8988T (cell line): ENCODE measurements at regions not wholly inside any gene's neighbourhood (a gene's known extent, or its start where the extent isn't known, plus 50 kb on each side); places are given as distances from the start of the nearest gene placed in this dataset.
"Not testable (repeated sequence)": the region's sequence is repeated elsewhere in the genome, so short reads cannot be mapped to it uniquely, and the experiment has no call there.

Source experiments
- DNase-seq: peaks from one replicate; pipeline ENCODE4 v3.0.0; 2011

DNA sequence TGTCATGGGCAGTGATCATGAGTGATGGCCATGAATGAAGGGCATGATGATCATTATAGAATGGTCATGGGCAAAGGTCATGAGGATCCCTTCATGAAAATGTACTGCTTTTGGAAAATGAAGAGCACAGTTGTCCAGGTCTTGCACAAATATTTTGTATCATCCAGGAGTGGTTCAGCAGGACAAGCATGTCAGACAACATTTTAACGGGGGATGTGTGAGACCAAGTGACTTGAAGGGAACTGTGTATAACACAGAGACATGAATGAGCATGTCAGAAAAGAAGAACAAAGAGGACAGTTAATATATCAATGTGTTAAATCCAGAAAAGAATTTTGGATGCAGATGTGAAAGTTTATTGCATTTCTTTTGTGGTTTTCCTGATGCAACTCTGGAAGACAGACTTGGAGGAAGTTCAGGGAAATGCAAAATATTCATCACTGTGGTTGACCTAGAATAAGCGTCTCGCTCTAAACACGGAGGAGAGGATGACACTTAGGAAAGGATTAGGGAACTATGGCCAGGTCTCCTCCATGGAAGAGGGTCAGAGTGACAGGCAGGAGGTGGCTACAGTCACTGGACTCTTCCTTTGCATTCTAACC, 116.1 kb upstream of the IRX4 start:
- no peak for DNase-seq

- DNase-seq: no peak
Measured at GRCh38 chr5:1998348-1998669, 115.6 kb upstream of the IRX4 start.

GRCh38 chr5:1997640-1998347, 115.1 kb upstream of the IRX4 start:
- DNase-seq: no peak

DNA sequence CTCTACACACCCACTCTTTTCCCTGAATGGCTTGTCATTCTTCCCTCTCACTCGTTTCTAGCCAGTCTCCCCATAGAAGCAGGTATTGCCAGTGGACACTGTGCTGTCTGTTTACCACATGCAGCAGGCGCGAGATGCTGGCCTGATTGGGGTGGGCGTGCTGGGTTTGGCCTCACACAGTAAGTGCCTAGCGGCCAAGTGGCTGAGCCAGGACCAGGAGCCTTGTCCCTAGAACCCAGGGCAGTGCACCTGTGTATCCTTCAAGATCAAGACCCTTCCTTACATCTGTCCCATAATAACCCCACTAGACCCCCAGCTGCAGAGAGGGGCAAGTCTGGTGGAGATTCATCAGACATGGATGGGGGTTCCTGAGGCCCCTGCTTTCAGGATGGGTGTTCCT, 112.8 kb upstream of the IRX4 start:
- DNase-seq: no peak

- no peak for DNase-seq
Measured at GRCh38 chr5:1987471-1987870, 104.7 kb upstream of the IRX4 start.

DNA sequence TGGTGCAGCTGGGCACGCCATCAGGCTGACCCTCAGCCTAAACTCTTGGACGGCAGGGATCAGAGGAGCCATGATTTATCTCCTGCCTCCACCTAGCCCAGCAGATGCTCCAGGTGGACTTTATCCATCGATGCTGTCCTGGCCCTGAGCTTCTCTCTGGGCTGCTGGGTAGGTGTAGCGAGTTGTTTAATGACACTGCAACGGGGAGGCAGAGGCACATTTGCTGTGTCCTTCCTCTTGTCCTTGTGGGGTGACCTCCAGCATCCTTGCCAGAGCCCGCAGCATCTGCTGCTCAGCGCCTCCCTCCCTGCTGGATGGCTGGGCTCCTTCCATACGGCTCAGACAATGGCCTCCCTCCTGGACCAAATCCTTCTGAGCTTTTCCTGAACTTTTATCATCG, 103.1 kb upstream of the IRX4 start:
- no peak for DNase-seq

- DNase-seq: no peak
Measured at GRCh38 chr5:1983919-1984695, 101.4 kb upstream of the IRX4 start.

DNA sequence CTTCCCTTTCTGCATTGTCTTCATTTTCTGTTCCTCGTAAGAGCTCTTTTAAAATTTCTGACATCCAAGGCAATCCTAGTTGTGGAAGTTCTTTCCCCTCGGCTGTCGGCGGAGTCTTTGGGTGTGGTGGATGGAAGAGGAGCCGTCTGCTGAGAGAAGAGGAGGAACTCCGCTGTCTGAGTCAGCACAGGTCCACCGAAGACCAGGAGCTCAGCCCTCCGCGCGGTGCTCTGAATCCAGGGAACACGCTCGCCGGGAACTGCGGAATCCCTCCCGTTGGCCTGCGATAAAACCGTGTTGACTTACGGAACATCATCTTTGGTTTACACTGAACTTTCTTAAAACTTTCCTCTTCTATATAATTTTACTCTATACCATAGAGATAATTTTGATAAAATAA, 100.7 kb upstream of the IRX4 start:
- no peak for DNase-seq

- not testable (repeated sequence) for DNase-seq
Measured at GRCh38 chr5:1982561-1982960, 99.8 kb upstream of the IRX4 start.

DNA sequence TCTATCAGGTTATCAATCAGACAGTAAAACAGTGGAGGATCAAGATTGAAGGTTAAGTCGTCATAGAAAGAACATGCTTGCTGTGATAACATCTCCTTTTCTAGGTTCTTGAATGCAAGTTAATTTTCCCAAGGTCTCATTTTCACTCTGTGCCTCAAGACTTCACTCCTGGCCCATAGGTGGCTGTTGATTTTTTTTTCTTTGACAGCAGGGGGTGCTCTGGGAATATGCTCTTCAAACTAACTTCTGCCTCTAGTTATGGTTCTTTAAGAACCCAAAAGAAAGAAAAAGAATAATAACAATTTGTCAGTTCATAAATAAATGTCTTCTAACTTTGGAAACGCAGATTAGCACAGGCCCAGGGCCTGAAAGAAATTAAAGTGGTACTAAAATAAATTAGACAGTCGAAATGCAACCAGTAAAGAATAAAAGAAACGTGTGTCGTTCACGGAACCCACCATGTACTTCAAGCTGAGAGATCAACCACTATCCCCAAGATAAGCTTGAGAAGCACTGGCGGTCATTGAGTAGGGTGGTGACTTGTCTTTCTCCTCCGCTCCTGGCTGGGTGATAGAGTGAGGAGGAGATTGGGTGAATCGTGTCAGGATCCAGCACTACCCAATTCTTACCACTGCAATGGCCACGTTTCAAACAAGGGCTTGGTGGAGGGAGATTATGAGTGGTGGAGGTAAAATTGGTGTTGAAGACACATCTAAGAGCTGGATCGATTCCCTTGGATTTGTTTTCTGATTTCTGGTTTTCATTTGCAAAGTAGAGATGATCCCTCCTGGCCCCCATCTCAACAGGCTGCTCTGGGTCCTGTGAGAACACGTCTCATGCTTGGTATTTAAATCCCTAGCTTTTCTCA, 93.4 kb upstream of the IRX4 start:
- DNase-seq: no peak

- no peak for DNase-seq
Measured at GRCh38 chr5:1975406-1975715, 92.6 kb upstream of the IRX4 start.

DNA sequence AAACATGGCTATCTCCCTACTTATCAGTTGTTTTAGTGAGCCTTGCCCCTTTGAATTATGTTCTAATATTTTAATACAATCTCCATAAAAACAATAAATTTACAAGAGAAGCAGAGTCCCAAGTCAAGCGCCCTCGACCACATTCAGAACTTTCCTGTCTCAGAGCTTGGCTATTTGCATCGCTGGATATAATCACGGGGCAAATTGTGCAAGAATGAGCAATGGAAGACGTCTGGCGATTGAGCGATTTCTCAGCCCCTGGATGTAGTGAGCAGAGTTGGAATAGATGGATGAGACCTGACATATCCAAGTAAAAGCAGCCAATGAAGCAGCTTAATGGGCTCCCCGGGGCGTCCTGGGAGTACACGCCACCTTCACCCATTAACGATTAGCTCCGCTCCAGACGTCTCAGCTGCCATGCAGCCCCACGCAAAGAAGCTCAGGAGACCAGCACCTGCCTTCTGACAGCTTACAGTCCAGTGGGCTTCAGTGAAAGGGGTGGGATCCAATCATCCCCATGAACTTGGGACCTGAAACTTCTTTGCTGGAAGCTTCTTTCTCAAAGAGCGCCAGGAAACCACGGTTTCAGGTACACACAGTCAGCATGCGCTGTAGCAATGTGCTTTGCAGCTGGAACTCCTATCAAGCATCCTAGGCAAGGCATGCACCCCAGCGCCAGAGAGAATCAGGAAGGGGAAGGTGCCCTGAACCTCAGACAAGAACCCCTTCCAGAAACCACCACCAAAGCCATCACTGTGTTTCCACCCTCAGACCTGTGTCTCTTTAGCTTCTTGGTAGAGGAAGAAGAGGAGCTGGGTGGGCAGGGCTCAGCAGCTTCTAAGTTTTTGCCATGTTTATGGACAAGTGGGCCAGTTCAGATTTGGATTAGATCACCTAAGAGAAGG, 92.0 kb upstream of the IRX4 start:
- no peak for DNase-seq

DNA sequence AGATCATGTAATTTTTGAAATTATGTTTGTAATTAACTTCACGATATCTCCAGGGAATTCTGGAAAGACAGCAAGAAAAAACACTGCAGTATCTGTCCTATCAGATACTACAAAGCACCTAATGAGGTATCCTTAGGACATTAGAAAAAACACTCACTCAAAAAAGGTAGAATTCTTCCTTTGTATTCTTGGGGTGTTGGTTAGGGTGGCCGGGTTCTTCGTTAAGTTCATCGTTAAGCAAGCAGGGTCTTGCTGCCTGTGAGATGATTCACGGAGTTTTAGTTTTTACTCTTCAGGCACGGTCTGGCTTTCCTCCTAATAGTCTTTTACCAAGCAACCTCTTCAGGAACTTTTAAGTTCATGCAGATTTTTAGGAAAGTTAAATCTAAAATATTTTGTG, 91.4 kb upstream of the IRX4 start:
- DNase-seq: no peak

GRCh38 chr5:1973391-1974013, 90.8 kb upstream of the IRX4 start:
- no peak for DNase-seq

DNA sequence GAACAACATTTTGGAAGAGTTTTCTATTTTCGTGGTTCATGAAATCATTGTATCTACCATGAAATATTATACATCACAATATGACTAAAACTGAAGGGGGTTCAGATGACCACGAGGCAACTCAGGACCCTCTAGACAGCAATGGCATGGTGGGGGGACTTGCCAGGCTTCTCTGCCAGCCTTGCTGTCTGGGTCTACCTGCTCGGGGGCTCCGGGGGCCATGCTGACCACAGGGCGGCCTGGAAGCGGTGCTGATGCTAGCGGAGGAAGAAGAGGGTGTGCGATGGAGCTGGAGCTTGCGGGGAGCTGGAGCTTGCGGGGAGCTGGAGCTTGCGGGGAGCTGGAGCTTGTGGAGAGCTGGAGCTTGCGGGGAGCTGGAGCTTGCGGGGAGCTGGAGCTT, 89.2 kb upstream of the IRX4 start:
- no peak for DNase-seq

DNA sequence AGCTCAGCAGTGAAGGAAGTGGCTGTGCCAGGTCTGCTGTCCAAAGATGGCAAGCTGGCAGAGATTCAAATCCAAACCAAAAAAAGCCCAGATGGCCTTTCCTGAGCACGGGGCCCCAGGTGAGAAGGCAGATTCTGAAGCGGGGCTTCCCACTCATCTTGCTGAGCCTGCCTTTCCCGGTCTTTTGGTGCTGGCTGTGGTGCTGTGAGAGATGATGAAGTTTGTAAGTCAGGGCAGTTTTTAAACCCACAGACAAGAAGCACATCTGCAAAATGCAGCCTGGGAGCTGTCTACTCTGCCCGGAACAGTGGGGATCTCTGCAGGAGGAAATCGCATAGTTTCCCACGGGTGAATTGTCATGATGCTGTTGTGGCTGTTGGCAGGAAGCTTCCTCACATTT, 85.0 kb upstream of the IRX4 start:
- DNase-seq: no peak

DNA sequence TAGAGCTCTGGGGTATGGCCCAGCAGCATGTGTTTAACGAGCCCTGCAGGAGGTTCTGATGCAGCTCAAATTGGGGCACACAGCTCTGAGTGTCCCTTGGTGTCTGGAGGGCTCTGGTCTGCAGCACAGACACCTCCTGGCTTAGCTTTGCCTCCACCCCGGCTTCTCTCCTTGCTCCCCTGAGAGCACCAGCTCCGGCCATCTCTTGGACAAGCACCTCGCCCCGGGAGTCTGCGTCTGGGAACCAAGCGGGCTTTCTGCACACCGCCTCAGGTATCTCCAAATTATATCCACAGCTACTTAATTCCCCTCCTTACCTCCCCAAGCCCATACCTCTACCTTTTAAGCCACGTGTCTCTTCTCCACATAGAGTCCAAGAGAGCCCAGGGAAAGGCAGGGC, 83.7 kb upstream of the IRX4 start:
- no peak for DNase-seq

DNA sequence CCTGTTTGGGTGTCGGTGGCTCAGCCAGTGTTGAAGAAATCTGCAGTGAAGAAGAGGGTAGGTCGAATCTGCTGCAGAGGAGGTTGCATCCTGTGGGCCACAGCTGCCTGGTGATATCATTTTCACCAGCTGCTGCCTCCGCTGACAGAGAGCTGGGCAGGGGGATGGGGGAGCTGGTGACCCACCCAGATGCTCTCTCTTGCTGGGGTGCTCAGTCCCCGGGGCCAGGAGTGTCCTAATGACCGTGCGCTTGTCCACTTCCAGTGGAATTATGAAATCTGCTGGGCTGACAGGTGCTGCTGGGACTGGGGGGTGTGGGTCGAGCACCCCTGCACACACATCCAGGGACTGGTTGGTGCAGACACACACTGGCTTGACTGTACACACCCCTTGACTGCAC, 83.2 kb upstream of the IRX4 start:
- DNase-seq: no peak

- DNase-seq: no peak
Measured at GRCh38 chr5:1963941-1964451, 81.3 kb upstream of the IRX4 start.

- no peak for DNase-seq
Measured at GRCh38 chr5:1963358-1963757, 80.6 kb upstream of the IRX4 start.

DNA sequence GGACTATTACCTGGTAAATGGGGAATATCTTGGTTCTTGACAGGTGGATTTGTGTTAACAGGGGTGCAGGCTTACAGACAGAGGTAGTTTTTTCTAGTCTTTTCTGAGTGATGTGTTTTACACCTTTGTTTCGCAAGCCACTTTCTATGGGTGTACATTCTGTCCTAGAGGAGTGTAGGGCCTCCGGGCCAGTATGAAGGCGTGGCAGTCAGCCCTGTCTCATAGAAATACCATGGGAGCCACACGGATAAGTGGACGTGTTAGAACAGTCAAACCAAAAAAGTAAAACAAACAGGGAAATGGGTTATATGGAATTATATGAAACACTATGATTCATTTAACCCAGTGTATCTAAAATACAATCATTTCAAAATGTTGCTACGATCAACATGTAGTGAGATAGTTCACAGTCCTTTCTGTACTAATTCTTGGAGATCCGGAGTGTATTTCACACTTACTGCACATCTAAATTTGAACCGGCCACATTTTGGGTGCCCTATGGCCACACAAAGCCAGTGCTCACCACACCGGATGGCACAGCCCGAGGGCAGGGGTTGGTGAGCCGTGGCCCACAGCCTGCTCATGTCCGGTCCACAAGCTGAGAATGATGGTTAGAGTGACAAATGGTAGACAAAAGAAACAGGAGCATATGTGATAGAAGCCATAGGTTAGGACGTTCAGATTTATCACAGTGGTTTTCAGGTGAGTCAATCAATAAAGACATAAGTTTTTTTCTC, 80.1 kb upstream of the IRX4 start:
- no peak for DNase-seq
